Right ventricle myocardium inferior (tissue), 1 donor: ENCODE measurements at regions not wholly inside any gene's neighbourhood (a gene's known extent, or its start where the extent isn't known, plus 50 kb on each side); places are given as distances from the start of the nearest gene placed in this dataset.

Experiments used
- ATAC-seq: fragments of 200-7000 bp; cut with Tn5 transposase; one replicate; pipeline ENCODE4 v1.9.1; 2020; ENCODE audit warnings: mild to moderate bottlenecking, moderate library complexity
- DNase-seq: peaks from one replicate; pipeline ENCODE4 v3.0.0; 2021; ENCODE audit errors: missing footprints
- intact Hi-C: fragments of 100-400 bp; cut with DNase I; formaldehyde crosslinking; loops from one replicate; pipeline ENCODE4 v1.11.0; 2022
- donor health status: DM: no; HTN: yes; CAD: no; lungs with severe emphysema.

GRCh38 chr6:144888621-144889020 is 603.5 kb downstream of the UTRN start:
- no peak for DNase-seq
- intact Hi-C loops: no loop called here

GRCh38 chr6:144893680-144894151 is 608.6 kb downstream of the UTRN start:
- ATAC-seq (no peak), DNase-seq (no peak)
- intact Hi-C loops: no loop called here

More at GRCh38 chr6:144888621-144889020, 603.5 kb downstream of the UTRN start:
- ATAC-seq: no peak

GRCh38 chr6:144894240-144894639 is 609.1 kb downstream of the UTRN start:
- intact Hi-C loops: no loop called here
- DNase-seq (no peak), ATAC-seq (no peak)

- no peak for ATAC-seq
- DNase-seq: no peak
- intact Hi-C loops: no loop called here
Observed at GRCh38 chr6:144895313-144896278, 610.5 kb downstream of the UTRN start.

- intact Hi-C loops: no loop called here
- DNase-seq: no peak
- ATAC-seq: no peak
Observed at GRCh38 chr6:144896289-144896688, 611.2 kb downstream of the UTRN start.

GRCh38 chr6:144896871-144897270 is 611.7 kb downstream of the UTRN start:
- no peak for DNase-seq
- ATAC-seq: no peak
- intact Hi-C loops: no loop called here

GRCh38 chr6:144897441-144897921 is 612.3 kb downstream of the UTRN start:
- ATAC-seq (no peak), DNase-seq (no peak)
- intact Hi-C loops: no loop called here

- ATAC-seq: no peak
- DNase-seq: no peak
- intact Hi-C loops: no loop called here
Observed at GRCh38 chr6:144898052-144898689, 613.0 kb downstream of the UTRN start.

GRCh38 chr6:144898741-144899140 is 613.6 kb downstream of the UTRN start:
- intact Hi-C loops: no loop called here
- no peak for ATAC-seq
- no peak for DNase-seq

GRCh38 chr6:144899161-144899560 is 614.0 kb downstream of the UTRN start:
- ATAC-seq (no peak), DNase-seq (no peak)
- intact Hi-C loops: no loop called here

GRCh38 chr6:144901412-144901811 is 616.3 kb downstream of the UTRN start:
- ATAC-seq (no peak), DNase-seq (no peak)
- intact Hi-C loops: no loop called here

- DNase-seq: no peak
- intact Hi-C loops: no loop called here
- ATAC-seq: no peak
Observed at GRCh38 chr6:144908004-144908403, 622.9 kb downstream of the UTRN start.

GRCh38 chr6:144909753-144910285 is 624.7 kb downstream of the UTRN start:
- intact Hi-C loops: no loop called here
- no peak for DNase-seq
- ATAC-seq: no peak

- DNase-seq: no peak
- intact Hi-C loops: no loop called here
- ATAC-seq: no peak
Observed at GRCh38 chr6:144911322-144911721, 626.2 kb downstream of the UTRN start.

GRCh38 chr6:144912474-144912873 is 627.3 kb downstream of the UTRN start:
- ATAC-seq (no peak), DNase-seq (no peak)
- intact Hi-C loops: no loop called here

GRCh38 chr6:144918073-144918472 is 632.9 kb downstream of the UTRN start:
- DNase-seq (peak; percentile 32), ATAC-seq (no peak)
- intact Hi-C loops: no loop called here

GRCh38 chr6:144919560-144919959 is 634.4 kb downstream of the UTRN start:
- intact Hi-C loops: no loop called here
- DNase-seq: no peak
- ATAC-seq: no peak

GRCh38 chr6:144920391-144920961 is 635.3 kb downstream of the UTRN start:
- intact Hi-C loops: no loop called here
- DNase-seq: no peak
- no peak for ATAC-seq

GRCh38 chr6:144921206-144921975 is 636.3 kb downstream of the UTRN start:
- DNase-seq (no peak), ATAC-seq (no peak)
- intact Hi-C loops: no loop called here
